ENCODE measurements at regions not wholly inside any gene's neighbourhood (a gene's known extent, or its start where the extent isn't known, plus 50 kb on each side); places are given as distances from the start of the nearest gene placed in this dataset.

- TF ChIP-seq CTCF (conservative IDR thresholded peaks at IDR 0.05), result no peak
- Histone ChIP-seq H3K23ac (ENCODE audit: insufficient read length, low read depth, low read length) (no peak overlapping the region), H3K23me2 (ENCODE audit: insufficient read length, low read depth, low read length, poor library complexity, severe bottlenecking) (no peaks in the 10 kb centered on the region), H4K91ac (ENCODE audit: insufficient read length, low read depth, low read length) (no peak overlapping the region), H4K20me1 (ENCODE audit: control insufficient read depth, insufficient read depth, insufficient read length) (no peaks in the 10 kb centered on the region), H2BK20ac (ENCODE audit: low read depth, low read length, poor library complexity, severe bottlenecking) (no peak overlapping the region), H4K5ac (ENCODE audit: insufficient read length, low read depth, low read length) (no peak overlapping the region), H3K9me3 (ENCODE audit: control insufficient read depth, low read depth, low read length) (no peaks in the 10 kb centered on the region), H3K27me3 (ENCODE audit: insufficient read depth, low read length) (no peaks in the 10 kb centered on the region), H2BK120ac (ENCODE audit: low read depth, low read length, poor library complexity, severe bottlenecking) (no peak overlapping the region), H2AFZ (ENCODE audit: low read length) (no peak overlapping the region), H3K4me2 (ENCODE audit: insufficient read depth, insufficient read length, low read length) (no peak overlapping the region), H3K18ac (ENCODE audit: insufficient read length, low read depth, low read length) (no peak overlapping the region), H2BK12ac (ENCODE audit: insufficient read length, low read depth, low read length) (no peak overlapping the region), H3T11ph (ENCODE audit: low read length) (no peak overlapping the region), H3K4ac (ENCODE audit: low read depth, low read length) (no peak overlapping the region), H3K9ac (ENCODE audit: extremely low read depth, insufficient read length, low read length) (no peak overlapping the region), H3K4me1 (ENCODE audit: insufficient read depth, low read length) (no peaks in the 10 kb centered on the region), H2BK15ac (ENCODE audit: low read depth, low read length) (no peak overlapping the region), H2AK5ac (ENCODE audit: insufficient read length, low read length) (no peak overlapping the region), H4K8ac (replicated peaks; ENCODE audit: insufficient read length, low read depth, low read length) (no peak overlapping the region), H3K14ac (ENCODE audit: insufficient read depth, low read length) (no peak overlapping the region), H2BK5ac (ENCODE audit: insufficient read length, low read length) (no peak overlapping the region), H3K79me1 (ENCODE audit: insufficient read depth, low read depth, low read length, poor library complexity, severe bottlenecking) (no peaks in the 10 kb centered on the region), H3K56ac (ENCODE audit: insufficient read length, low read depth, low read length) (no peak overlapping the region), H3K79me2 (ENCODE audit: insufficient read depth, low read length) (no peaks in the 10 kb centered on the region), H3K27ac (ENCODE audit: insufficient read length, low read depth, low read length) (no peak overlapping the region)
- H3K27me3 Mint-ChIP-seq (ENCODE audit: low read depth), result no peaks in the 10 kb centered on the region
- no peaks in the 10 kb centered on the region for H3K36me3 Mint-ChIP-seq (ENCODE audit: insufficient read depth in 1 of 3, low read depth in 3 of 3)
- no peak for DNase-seq
- no peaks in the 10 kb centered on the region for H3K4me1 Mint-ChIP-seq
- no peaks in the 10 kb centered on the region for H3K9me3 Mint-ChIP-seq
- WGBS (ENCODE audit: extremely low coverage, insufficient read length, low lambda C conversion rate), result no CpG with 5 or more reads among the region's 2 CpGs
- H3K27ac Mint-ChIP-seq, result no peak overlapping the region
- no peak overlapping the region for H3K4me3 Mint-ChIP-seq
These were observed 488.5 kb upstream of the MAN1A1 start for GRCh38 chr6:119838043-119838442.

Data from H9 (cell line).